ENCODE measurements at regions not wholly inside any gene's neighbourhood (a gene's known extent, or its start where the extent isn't known, plus 50 kb on each side); places are given as distances from the start of the nearest gene placed in this dataset.
"Not testable (repeated sequence)": the region's sequence is repeated elsewhere in the genome, so short reads cannot be mapped to it uniquely, and the experiment has no call there.

- Histone ChIP-seq H3K36me3 (ENCODE audit: control insufficient read depth in 1 of 2, insufficient read depth in 2 of 2, low read length in 2 of 2) (no peaks in the 10 kb centered on the region), H3K79me1 (ENCODE audit: low read length) (no peaks in the 10 kb centered on the region), H4K91ac (ENCODE audit: low read depth, low read length) (no peak overlapping the region), H2AFZ (ENCODE audit: insufficient read depth, low read length, poor library complexity) (no peak overlapping the region), H3K4ac (ENCODE audit: low read depth, low read length) (no peak overlapping the region), H4K12ac (ENCODE audit: low read depth, low read length) (no peak overlapping the region), H3K4me3 (ENCODE audit: low read depth, low read length) (no peak overlapping the region), H3K9ac (ENCODE audit: low read length) (no peak overlapping the region), H3K27me3 (ENCODE audit: insufficient read depth, low read length) (no peaks in the 10 kb centered on the region), H2BK12ac (ENCODE audit: low read length) (no peak overlapping the region), H2BK120ac (ENCODE audit: insufficient read depth, low read length, poor library complexity) (no peak overlapping the region), H2AK5ac (ENCODE audit: low read length) (no peak overlapping the region), H3K9me3 (ENCODE audit: insufficient read depth, low read depth, low read length) (no peaks in the 10 kb centered on the region), H3K4me1 (ENCODE audit: control insufficient read depth in 1 of 2, insufficient read depth in 2 of 2, low read length in 2 of 2) (peaks cover 0 to 2% of the 10 kb centered on the region in 2 experiments), H4K8ac (ENCODE audit: low read depth, low read length) (no peak overlapping the region), H3K18ac (ENCODE audit: low read length) (no peak overlapping the region), H3K27ac (ENCODE audit: low read depth, low read length) (no peak overlapping the region), H3K23ac (ENCODE audit: low read length) (no peak overlapping the region), H3K14ac (ENCODE audit: low read length) (no peak overlapping the region), H3K79me2 (ENCODE audit: control insufficient read depth, insufficient read depth, low read length, poor library complexity) (no peaks in the 10 kb centered on the region), H3K4me2 (ENCODE audit: low read length) (no peak overlapping the region), H2BK5ac (ENCODE audit: low read depth, low read length, poor library complexity) (no peak overlapping the region)
- no peak for DNase-seq
- no CpG with 5 or more reads among the region's 1 CpG for WGBS (ENCODE audit: extremely low coverage, insufficient coverage, insufficient read length)
These were observed 600.5 kb downstream of the KCNT2 start for GRCh38 chr1:196007763-196008162.

- no peak for DNase-seq
- no peaks in the 10 kb centered on the region for H3K36me3 ChIP-seq (ENCODE audit: control insufficient read depth in 1 of 2, insufficient read depth in 2 of 2, low read length in 2 of 2)
- no peak overlapping the region for H2BK12ac ChIP-seq (ENCODE audit: low read length)
- H3K14ac ChIP-seq (ENCODE audit: low read length), result no peak overlapping the region
- H3K27ac ChIP-seq (ENCODE audit: low read depth, low read length), result no peak overlapping the region
- H3K4me3 ChIP-seq (ENCODE audit: low read depth, low read length), result no peak overlapping the region
- no peak overlapping the region for H4K91ac ChIP-seq (ENCODE audit: low read depth, low read length)
- no peak overlapping the region for H3K18ac ChIP-seq (ENCODE audit: low read length)
- no CpG with 5 or more reads among the region's 1 CpG for WGBS (ENCODE audit: extremely low coverage, insufficient coverage, insufficient read length)
- no peak overlapping the region for H3K9ac ChIP-seq (ENCODE audit: low read length)
- H2BK120ac ChIP-seq (ENCODE audit: insufficient read depth, low read length, poor library complexity), result no peak overlapping the region
- no peak overlapping the region for H3K4ac ChIP-seq (ENCODE audit: low read depth, low read length)
- no peak overlapping the region for H3K23ac ChIP-seq (ENCODE audit: low read length)
- no peaks in the 10 kb centered on the region for H3K79me2 ChIP-seq (ENCODE audit: control insufficient read depth, insufficient read depth, low read length, poor library complexity)
- H2AK5ac ChIP-seq (ENCODE audit: low read length), result no peak overlapping the region
- no peaks in the 10 kb centered on the region for H3K79me1 ChIP-seq (ENCODE audit: low read length)
- peaks cover 0 to 2% of the 10 kb centered on the region in 2 experiments for H3K4me1 ChIP-seq (ENCODE audit: control insufficient read depth in 1 of 2, insufficient read depth in 2 of 2, low read length in 2 of 2)
- no peak overlapping the region for H4K12ac ChIP-seq (ENCODE audit: low read depth, low read length)
- no peaks in the 10 kb centered on the region for H3K9me3 ChIP-seq (ENCODE audit: insufficient read depth, low read depth, low read length)
- no peak overlapping the region for H4K8ac ChIP-seq (ENCODE audit: low read depth, low read length)
- no peak overlapping the region for H2BK5ac ChIP-seq (ENCODE audit: low read depth, low read length, poor library complexity)
- no peak overlapping the region for H3K4me2 ChIP-seq (ENCODE audit: low read length)
- no peaks in the 10 kb centered on the region for H3K27me3 ChIP-seq (ENCODE audit: insufficient read depth, low read length)
- no peak overlapping the region for H2AFZ ChIP-seq (ENCODE audit: insufficient read depth, low read length, poor library complexity)
These were observed 602.8 kb downstream of the KCNT2 start for GRCh38 chr1:196005426-196005825.

DNA sequence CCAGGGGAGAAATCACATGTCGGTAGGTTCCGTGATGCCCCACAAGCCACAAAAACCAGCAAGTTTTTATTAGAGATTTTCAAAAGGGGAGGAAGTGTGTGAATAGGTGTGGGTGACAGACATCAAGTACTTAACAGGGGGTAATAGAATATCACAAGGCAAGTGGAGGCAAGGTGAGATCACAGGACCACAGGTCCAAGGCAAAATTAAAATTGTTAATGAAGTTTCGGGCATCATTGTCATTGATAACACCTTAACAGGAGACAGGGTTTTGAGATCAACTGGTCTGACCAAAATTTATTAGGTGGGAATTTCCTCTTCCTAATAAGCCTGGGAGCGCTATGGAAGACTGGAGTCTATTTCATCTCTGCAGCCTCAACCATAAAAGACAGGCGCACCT is 603.9 kb downstream of the KCNT2 start:
- H4K8ac ChIP-seq (ENCODE audit: low read depth, low read length); H3K23ac ChIP-seq (ENCODE audit: low read length); H3K36me3 ChIP-seq (ENCODE audit: control insufficient read depth in 1 of 2, insufficient read depth in 2 of 2, low read length in 2 of 2); H2BK5ac ChIP-seq (ENCODE audit: low read depth, low read length, poor library complexity); H3K4me1 ChIP-seq (ENCODE audit: control insufficient read depth in 1 of 2, insufficient read depth in 2 of 2, low read length in 2 of 2); H3K4ac ChIP-seq (ENCODE audit: low read depth, low read length); DNase-seq; H3K18ac ChIP-seq (ENCODE audit: low read length); H2BK12ac ChIP-seq (ENCODE audit: low read length); H3K79me1 ChIP-seq (ENCODE audit: low read length); H3K9me3 ChIP-seq (ENCODE audit: insufficient read depth, low read depth, low read length); H3K27me3 ChIP-seq (ENCODE audit: insufficient read depth, low read length); H3K4me2 ChIP-seq (ENCODE audit: low read length); H4K91ac ChIP-seq (ENCODE audit: low read depth, low read length); H2AK5ac ChIP-seq (ENCODE audit: low read length); H3K14ac ChIP-seq (ENCODE audit: low read length); H3K4me3 ChIP-seq (ENCODE audit: low read depth, low read length); H3K9ac ChIP-seq (ENCODE audit: low read length); H2BK120ac ChIP-seq (ENCODE audit: insufficient read depth, low read length, poor library complexity); H3K79me2 ChIP-seq (ENCODE audit: control insufficient read depth, insufficient read depth, low read length, poor library complexity); H3K27ac ChIP-seq (ENCODE audit: low read depth, low read length); H4K12ac ChIP-seq (ENCODE audit: low read depth, low read length); H2AFZ ChIP-seq (ENCODE audit: insufficient read depth, low read length, poor library complexity): not testable (repeated sequence)
- WGBS (ENCODE audit: extremely low coverage, insufficient coverage, insufficient read length), result no CpG with 5 or more reads among the region's 5 CpGs

DNA sequence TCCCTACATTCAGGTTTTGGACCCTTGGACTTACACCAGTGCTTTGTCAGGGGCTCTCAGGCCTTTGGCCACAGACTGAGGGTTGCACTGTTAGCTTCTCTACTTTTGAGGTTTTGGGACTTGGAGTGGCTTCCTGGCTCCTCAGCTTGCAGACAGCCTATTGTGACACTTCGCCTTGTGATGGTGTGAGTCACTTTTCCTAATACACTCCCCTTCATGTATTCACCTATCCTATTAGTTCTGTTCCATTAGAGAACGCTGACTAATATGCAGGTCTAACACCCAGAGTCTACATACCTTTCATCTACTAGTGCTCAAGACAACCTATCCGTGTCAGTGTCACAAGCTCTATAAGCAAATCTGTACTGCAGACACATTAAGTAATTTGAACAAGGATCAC is 605.3 kb downstream of the KCNT2 start:
- Histone ChIP-seq H2BK120ac (ENCODE audit: insufficient read depth, low read length, poor library complexity) (no peak overlapping the region), H3K9ac (ENCODE audit: low read length) (no peak overlapping the region), H3K27ac (ENCODE audit: low read depth, low read length) (no peak overlapping the region), H3K14ac (ENCODE audit: low read length) (no peak overlapping the region), H3K9me3 (ENCODE audit: insufficient read depth, low read depth, low read length) (no peaks in the 10 kb centered on the region), H2AK5ac (ENCODE audit: low read length) (no peak overlapping the region), H4K8ac (ENCODE audit: low read depth, low read length) (no peak overlapping the region), H2AFZ (ENCODE audit: insufficient read depth, low read length, poor library complexity) (no peak overlapping the region), H3K4me3 (ENCODE audit: low read depth, low read length) (no peak overlapping the region), H4K91ac (ENCODE audit: low read depth, low read length) (no peak overlapping the region), H3K4me1 (ENCODE audit: control insufficient read depth in 1 of 2, insufficient read depth in 2 of 2, low read length in 2 of 2) (peaks cover 0 to 2% of the 10 kb centered on the region in 2 experiments), H3K79me2 (ENCODE audit: control insufficient read depth, insufficient read depth, low read length, poor library complexity) (no peaks in the 10 kb centered on the region), H3K4ac (ENCODE audit: low read depth, low read length) (no peak overlapping the region), H3K23ac (ENCODE audit: low read length) (no peak overlapping the region), H3K27me3 (ENCODE audit: insufficient read depth, low read length) (no peaks in the 10 kb centered on the region), H4K12ac (ENCODE audit: low read depth, low read length) (no peak overlapping the region), H3K79me1 (ENCODE audit: low read length) (no peaks in the 10 kb centered on the region), H2BK12ac (ENCODE audit: low read length) (no peak overlapping the region), H3K4me2 (ENCODE audit: low read length) (no peak overlapping the region), H2BK5ac (ENCODE audit: low read depth, low read length, poor library complexity) (no peak overlapping the region), H3K36me3 (ENCODE audit: control insufficient read depth in 1 of 2, insufficient read depth in 2 of 2, low read length in 2 of 2) (no peaks in the 10 kb centered on the region), H3K18ac (ENCODE audit: low read length) (no peak overlapping the region)
- peak; percentile 76 to 87 for DNase-seq
- WGBS (ENCODE audit: extremely low coverage, insufficient coverage, insufficient read length), result no CpG with 5 or more reads among the region's 3 CpGs
